ENCODE measurements at regions not wholly inside any gene's neighbourhood (a gene's known extent, or its start where the extent isn't known, plus 50 kb on each side); places are given as distances from the start of the nearest gene placed in this dataset.

DNA sequence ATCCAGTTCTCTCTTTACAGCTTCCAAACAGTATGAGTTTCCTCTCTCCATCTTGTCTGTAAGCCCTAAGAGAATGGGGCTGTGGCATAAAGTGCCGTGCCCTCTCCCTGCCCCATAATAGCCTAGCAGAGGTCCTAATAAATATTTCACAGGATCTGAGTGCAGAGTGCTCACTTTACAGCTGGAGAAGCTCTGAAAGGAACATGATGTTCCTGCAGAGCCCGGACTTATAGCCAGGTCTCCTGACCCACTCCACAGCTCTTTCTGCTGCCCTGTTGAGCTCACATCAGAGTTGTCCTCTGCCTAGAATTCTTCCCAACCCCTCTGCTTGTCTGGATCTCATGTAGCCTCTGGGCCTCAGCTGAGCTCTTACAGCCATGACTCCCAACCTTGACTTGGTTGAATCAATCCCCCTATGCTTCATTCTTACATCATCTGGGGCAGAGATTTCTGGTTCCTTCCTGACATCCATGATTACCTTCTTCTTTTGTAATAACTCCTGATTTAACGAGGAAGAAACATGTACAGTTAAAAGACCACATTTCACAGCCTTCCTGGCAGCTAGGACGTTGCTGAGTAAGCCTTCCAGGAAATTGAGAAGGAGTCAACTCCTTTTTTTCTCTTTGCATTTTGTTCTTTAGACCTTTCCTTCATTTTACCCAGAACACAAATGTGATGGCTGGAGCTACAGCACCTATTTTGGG, 135.3 kb downstream of the RPLP1 start:
- TF ChIP-seq CTCF (IDR thresholded peaks at IDR 0.05): no peak
- no peak for TF ChIP-seq ZFX (IDR thresholded peaks at IDR 0.05; ENCODE audit: borderline replicate concordance)

Data from 22Rv1 (cell line).